ENCODE measurements at regions not wholly inside any gene's neighbourhood (a gene's known extent, or its start where the extent isn't known, plus 50 kb on each side); places are given as distances from the start of the nearest gene placed in this dataset.
A peak's percentile ranks its signal among the peaks of the same experiment; 100 is the strongest.
"Not testable (repeated sequence)": the region's sequence is repeated elsewhere in the genome, so short reads cannot be mapped to it uniquely, and the experiment has no call there.

DNA sequence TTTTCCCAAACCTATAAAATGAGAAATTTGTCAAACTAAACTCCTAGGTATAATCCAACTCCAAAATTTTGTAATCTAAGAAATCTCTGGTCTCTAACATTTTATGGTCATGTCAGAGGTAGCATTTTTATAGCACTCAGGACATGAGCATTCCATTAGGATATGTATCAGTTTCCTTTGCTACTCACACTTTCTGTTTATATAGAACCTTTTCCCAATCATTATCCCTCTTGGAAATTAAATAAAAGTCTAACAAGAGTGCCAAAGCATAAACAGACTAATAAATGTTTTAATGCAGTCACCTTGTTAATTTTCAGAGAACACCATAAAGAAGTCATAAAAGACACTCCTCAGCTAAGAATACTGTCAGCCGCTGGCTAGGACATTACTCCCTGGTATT, 300.0 kb upstream of the CWC22 start:
- no peak for DNase-seq (ENCODE audit: low read depth)

DNA sequence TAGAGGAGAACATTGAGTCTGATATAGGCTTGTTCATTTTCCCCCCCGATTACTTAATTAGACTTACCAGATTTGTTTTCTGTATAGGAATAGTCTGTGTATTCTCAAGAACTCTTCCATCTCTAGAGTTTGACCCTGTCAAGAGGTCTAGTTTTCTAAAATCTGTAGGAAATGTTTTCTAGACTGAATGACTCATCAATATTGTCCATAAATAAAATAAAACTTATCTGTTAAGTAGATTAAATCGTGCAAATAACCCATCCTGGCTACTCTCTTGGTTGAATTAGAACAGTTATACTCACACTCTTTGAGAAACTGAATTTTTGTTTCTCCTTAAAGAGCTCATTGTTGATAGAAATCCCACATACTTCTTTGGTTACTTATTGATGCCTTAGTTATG, 299.2 kb upstream of the CWC22 start:
- DNase-seq (ENCODE audit: low read depth), result no peak

DNA sequence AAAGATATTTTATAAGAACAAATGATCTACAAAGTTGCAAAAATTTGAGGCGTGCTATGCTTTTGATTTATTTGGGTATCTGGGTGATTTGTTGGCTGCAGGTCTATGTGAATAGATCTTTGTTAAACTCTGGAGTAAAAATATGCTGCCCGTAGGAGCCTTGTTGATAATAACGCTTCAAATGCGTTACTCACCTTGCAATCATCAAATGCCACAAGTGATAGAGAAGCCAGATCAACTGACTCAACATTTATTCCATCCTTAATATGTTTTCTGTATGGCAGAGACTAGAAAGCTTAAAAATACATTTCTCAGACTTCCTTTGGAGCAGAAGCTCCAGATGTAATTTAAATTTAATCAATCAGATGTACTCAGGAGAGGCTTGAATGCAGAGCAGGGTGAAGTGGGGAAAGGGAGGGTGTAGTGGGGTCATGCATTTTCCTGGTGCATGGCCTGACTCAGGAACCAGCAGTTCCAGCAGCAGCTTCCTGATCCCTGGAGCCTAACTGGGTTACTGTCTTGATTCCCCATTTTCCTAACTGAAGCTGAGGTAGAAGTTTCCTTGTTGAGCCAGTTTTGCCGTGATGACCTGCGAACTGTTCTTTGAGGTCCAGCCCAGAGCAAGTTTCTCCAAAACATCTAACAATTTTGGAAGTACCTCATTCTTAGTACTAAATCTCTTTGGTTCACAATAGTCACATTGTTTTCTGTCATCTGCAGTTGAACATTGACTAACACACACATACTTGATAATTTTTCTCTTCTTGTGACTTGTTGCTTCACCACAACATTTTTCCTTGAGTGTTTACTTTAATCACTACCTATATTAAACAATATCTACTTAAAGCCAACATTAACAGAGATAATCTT, 284.7 kb upstream of the CWC22 start:
- peak; percentile 68 for DNase-seq (ENCODE audit: low read depth)

DNA sequence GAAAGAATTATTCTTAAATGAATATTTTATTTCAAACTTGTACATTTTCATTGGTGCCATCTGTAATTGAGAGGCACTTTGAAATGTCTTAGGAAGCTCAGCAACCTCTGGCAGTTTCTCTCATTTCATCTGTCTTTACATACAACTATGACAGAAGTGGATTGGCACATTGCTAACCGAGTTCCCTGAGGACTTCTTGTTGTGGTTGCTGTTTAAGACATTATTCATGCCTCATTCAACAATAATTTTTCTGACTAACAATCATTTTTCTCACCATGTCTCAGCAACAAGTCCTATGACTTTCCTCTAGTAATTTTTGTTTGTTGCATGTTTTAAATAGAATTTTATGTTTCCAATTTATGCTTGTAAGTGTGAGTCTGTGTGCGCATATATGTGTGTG, 284.0 kb upstream of the CWC22 start:
- peak; percentile 76 for DNase-seq (ENCODE audit: low read depth)

DNA sequence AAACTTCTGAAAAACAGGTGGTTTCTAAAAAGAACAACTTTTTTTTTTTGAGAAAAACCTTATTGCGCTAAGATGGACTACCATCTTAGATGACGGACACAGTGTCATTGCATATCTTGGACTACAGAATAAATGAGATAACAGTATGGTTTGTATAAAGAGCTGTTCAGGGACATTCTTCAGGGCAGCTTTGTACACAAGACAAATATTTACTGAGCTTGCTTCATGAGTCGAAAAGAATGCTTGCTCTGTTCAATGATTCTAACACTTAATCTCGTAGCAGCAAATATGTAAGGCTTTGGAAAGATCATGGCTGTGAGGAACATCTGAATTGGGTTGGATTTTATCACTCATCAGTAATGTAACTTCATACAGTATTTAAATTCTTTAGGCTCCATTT, 282.5 kb upstream of the CWC22 start:
- DNase-seq (ENCODE audit: low read depth), result no peak

DNA sequence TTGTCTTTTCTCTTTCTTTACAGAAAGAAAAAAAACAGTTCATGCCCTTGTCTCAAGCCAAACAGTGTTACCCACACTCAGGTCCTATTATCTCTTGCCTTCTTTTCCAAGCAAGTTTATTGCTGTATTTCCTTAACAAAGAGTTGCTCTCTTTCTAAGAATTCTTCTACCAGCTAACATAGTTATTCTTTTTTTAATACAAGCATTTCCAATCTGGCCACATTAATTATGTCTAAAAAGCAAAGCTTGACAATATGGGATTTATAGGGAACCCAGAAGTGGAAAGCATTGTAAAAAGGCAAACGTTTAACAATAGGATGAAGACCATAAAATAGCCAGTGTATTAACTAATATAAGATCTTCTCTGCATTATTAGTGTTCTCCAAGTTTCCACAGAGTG, 272.5 kb upstream of the CWC22 start:
- no peak for DNase-seq (ENCODE audit: low read depth)

DNA sequence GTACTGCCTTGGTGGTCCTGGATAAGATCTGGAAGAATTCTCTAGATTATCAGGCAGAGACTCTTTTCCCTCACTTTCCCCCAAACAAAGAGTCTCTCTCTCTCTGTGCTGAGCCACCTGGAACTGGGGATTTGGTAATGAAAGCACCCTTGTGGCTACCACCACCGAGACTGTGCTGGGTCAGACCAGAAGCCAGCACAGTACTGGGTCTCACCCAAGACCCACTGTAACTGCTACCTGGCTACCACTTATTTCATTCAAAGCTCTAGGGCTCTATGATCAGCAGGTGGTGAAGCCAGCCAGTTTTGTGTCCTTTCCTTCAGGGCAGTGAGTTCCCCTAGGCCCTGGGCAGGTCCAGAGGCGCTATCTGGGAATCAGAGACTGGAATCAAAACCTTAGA, 269.6 kb upstream of the CWC22 start:
- DNase-seq (ENCODE audit: low read depth), result no peak

DNA sequence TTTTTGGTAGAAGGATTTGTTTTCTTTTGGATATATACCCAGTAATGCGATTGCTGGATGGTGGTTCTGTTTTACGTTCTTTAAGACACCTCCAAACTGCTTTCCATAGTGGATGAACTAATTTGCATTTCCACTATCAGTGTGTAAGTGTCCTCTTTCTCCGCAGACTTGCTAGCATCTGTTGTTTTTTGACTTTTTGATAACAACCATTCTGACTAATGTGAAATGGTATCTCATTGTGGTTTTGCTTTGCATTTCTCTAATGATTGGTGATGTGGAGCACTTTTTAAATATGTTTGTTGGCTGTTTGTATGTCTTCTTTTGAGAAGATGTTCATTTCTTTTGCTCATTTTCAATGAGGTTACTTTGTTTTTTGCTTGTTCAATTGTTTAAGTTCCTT, 260.9 kb upstream of the CWC22 start:
- peak; percentile 18 for DNase-seq (ENCODE audit: low read depth)

DNA sequence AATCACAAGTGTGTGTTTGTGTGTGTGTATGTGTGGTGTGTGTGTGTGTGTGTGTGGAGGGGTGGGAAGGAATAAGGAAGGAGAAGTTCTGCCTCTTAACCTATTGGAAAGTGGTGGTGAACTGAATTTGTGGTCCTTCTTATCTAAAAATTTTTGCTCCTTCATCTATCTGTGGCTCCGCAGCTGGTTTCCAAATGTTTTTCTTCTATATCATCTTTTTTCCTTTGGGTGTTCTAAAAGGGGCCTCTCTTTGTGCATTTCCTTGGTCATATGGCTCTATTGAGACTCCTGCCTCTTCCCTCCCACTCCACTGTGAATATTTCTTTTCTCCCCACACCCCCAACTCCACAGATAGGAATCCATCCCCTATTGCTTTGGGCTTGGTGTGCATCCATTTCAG, 254.9 kb upstream of the CWC22 start:
- no peak for DNase-seq (ENCODE audit: low read depth)

DNA sequence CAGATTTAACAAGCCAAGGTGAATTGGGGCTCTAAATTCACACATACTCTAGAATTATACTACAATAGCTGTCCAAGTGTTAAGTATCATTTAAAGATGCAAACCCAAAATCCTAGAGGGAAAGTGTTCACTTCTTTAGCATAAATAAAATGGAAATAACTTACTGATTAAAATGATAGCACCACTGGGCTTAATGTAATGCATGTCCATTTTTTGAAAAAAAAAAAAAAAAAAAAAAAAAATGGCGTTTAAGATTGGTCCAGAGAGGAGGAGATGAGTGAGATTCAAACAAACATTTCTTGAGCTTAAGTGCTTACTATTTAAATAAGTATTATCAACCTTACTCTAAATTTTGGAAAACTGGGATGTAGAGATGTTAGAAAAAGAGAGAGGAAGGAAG, 251.5 kb upstream of the CWC22 start:
- DNase-seq (ENCODE audit: low read depth), result no peak

DNA sequence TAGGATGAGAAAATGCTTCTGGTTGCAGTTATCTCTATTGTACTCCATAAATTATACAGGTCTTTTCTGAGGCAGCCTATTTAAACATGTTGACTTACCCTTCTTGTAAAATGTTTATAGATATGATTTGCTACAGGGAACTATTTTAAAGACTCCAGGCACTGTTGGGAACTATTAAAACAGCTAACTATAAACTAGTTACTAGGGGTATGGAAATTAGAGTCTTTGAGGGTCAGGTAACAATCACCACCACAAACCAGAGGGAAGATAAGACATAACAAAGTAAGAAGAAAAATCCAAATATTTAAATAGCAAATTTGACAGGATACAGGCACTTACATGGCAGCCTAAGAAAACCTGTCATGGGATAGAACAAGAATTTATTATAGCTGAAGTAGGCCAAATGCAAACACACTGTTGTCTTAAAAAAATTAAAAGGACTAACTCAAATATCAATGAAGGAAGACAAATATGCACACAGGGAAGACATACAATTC, 251.0 kb upstream of the CWC22 start:
- DNase-seq (ENCODE audit: low read depth), result no peak

DNA sequence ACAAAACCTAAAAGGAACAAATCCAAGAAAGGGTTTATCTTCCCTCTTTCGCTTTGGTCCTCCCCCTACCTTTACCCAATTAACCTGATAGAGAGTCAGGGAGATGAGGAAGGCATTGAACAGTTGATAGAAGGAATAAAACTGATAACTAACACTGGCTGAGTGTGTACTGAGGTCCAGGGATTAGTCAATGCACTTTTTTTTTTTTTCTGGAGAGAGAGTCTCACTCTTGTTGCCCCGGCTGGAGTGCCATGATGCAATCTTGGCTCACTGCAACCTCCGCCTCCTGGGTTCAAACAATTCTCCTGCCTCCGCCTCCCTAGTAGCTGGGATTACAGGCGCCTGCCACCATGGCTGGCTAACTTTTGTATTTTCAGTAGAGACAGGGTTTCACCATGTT, 250.2 kb upstream of the CWC22 start:
- no peak for DNase-seq (ENCODE audit: low read depth)

DNA sequence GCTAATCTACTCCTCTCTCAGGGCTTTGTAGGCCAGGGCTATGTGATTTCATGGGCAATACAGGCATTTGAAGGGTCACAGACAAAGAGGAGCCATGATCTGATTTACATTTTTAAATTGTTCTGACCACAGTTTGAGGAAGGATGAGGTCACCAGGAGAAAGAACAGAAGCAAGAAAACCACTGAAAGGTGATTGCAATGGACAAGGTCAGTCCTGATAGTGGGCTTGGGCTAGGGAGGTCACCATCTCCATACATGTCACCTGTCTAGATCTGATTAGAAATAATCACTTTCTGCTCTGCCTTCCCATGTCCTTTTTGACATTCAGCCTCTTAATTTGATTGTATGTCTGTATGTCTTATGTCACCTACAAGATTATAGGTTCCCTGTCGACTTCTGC, 248.9 kb upstream of the CWC22 start:
- peak; percentile 24 for DNase-seq (ENCODE audit: low read depth)

DNA sequence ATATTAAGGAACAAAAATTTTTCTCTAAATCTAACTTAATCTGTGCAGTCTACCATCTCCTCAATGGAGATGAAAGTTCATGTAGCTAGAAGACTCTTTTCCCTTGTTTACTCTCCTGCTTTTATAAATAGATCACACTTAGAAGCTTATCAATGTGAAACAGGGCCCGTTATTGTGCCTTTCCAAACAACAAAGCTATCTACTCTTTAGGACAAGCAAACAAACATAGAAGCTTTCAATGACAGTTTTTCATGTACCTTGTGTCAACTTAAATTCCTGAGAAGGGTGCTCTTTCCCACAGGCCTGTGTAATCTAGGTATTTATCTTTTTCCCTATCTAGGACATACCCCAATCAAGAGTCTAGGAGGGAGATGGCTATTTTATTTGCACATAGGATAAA, 247.8 kb upstream of the CWC22 start:
- no peak for DNase-seq (ENCODE audit: low read depth)

DNA sequence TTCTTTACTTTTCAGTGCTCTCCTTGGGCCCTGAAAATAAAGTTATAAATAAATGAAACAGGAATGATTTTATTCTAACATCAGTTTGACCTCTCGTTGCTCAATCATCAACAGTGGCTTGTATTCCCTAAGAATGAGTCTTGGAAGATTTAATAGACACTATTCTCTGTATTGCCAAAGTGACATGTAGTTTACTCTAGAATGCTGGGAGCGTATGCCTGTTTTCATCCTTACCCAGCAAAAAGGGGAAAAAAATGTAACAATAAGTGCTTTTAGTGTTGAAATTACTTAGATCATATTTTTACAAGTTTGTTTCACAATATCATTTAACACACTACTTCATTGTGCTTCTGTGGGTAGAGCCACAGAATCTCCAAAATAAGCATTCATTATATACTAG, 240.6 kb upstream of the CWC22 start:
- DNase-seq (ENCODE audit: low read depth), result no peak

DNA sequence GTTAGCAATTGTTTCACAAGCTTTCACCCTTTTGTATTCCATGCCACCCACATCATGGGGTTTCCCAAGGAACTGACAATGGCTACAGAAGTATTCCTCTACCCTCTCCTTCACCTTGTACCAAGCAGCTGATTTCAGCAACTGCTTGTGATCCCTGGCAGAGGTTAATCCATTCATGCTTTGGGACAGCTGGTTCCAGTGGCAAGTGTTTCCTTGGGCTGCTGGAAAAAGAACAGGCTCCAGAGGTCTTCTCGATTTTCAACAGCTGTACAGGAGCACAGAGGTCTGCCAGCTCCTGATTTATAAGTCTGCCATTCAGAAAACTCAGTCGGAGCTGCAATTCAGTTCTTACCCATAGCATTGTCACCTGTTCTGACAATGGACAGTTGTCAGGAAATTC, 239.2 kb upstream of the CWC22 start:
- DNase-seq (ENCODE audit: low read depth), result no peak

DNA sequence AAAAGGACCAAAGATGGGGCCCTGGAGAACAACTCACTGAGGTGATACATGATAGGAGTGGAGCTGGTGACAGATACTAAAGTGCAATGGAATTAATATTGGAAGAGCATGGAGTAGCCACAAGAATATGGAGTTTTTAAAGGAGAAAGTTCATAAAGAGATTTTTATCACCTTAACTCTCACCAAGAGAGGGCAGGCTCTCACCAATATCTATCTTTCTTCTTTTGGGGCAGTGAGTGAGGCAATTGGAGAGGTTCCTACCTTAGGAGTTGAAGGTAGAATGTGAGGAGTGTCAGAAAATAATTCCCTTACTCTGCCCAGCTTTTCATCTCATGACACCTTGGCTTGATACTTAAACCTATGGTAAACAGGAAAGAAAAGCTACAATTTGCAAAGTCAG, 233.7 kb upstream of the CWC22 start:
- DNase-seq (ENCODE audit: low read depth), result peak; percentile 42

DNA sequence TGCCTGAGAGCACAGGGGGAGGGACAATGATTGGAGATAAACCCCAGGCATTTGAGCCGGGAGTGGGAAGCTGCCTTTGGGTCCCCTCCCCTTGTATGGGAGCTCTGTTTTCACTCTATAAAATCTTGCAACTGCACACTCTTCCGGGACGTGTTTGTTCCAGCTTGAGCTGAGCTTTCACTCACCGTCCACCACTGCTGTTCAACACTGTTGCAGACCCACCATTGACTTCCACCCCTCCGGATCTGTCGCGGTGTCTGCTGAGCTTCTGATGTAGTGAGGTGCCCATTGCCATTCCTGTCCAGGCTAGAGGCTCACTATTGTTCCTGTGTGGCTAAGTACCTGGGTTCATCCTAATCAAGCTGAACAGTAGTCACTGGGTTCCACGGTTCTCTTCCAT, 231.6 kb upstream of the CWC22 start:
- no peak for DNase-seq (ENCODE audit: low read depth)

DNA sequence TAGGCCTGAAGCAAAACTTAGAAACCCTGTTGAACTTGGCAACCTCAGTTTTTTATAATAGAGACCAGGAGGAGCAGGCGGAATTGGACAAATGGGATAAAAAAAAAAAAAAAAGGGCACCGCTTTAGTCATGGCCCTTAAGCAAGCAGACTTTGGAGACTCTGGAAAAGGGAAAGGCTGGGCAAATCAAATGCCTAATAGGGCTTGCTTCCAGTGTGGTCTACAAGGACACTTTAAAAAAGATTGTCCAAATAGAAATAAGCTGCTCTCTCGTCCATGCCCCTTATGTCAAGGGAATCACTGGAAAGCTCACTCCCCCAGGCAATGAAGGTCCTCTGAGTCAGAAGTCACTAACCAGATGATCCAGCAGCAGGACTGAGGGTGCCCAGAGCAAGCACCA, 229.0 kb upstream of the CWC22 start:
- peak; percentile 28 for DNase-seq (ENCODE audit: low read depth)

DNA sequence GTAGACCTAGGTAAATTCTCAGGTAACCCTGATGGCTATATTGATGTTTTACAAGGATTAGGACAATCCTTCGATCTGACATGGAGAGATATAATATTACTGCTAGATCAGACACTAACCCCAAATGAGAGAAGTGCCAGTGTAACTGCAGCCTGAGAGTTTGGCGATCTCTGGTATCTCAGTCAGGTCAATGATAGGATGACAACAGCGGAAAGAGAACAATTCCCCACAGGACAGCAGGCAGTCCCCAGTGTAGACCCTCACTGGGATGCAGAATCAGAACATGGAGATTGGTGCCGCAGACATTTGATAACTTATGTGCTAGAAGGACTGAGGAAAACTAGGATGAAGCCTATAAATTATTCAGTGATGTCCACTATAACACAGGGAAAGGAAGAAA, 228.4 kb upstream of the CWC22 start:
- DNase-seq (ENCODE audit: low read depth), result not testable (repeated sequence)

DNA sequence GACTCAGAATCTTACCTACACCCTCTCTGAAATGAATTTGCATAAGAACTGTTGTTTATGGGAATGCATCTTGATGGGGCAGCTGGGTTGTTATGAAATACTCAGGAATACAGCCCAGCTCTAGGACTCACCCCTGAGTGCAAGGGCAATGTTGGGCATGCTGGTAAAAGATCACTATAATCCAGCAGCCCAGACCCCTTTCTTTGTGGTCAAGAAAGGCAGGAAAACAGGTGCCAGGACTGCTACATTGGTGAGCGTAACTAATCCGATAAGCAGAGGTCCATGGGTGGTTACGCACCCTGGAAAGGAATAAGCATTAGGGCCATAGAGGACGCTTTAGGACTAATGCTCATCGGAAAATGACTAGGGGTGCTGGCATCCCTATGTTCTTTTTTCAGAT, 227.9 kb upstream of the CWC22 start:
- DNase-seq (ENCODE audit: low read depth), result not testable (repeated sequence)

DNA sequence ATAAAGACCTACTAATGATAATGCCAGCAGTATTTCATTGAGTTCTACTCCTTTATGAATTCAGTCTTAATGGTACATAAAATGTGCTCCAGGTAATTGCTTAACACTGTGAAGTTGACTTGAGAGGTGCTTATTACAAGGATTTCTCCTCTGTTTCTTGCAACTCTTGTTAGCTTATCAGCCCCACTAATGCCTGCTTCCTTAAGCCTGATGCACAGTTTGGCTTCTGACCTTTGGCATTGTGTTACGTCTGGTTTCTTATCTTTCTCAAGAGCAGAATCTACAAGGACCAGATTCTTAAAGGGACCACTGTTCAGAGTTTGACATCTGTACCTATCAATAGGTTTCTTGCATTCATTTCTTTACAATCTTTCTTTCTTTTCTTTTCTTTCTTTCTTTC, 223.9 kb upstream of the CWC22 start:
- DNase-seq (ENCODE audit: low read depth), result no peak

DNA sequence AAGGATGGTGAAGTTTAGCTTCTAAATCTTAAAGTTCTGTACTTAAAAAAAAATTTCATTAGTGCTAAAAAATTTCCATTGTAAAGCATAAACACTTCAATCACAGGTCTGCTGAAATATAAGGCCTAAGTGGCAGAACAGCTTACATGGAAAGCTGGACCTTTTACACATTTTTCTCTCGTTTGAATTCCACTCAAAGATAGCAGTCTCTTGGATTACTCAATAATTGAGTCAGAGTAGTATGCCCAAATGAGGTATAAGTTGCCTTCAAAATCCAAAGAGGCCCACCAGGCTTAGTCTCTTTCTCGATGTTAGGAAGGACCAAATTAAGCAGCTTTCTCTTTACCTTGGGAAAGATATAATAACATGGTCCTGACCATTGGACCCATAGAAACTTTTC, 220.4 kb upstream of the CWC22 start:
- DNase-seq (ENCODE audit: low read depth), result no peak

DNA sequence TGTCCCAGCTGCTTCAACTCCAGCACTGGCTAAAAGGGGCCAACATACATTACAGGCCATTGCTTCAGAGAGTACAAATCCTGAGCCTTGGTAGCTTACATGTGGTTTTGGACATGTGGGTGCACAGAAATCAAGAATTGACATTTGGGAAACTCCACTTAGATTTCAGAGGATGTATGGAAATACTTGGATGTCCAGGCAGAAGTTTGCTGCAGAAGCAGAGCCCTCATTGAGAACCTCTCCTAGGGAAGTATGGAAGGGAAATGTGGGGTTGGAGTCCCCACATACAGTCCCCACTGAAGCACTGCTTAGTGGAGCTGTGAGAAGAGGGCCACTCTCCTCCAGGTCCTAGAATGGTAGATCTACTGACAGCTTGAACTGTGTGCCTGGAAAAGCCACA, 218.0 kb upstream of the CWC22 start:
- no peak for DNase-seq (ENCODE audit: low read depth)

Measured in M059J (cell line).